Uterus (tissue), 3 donors: ENCODE measurements at regions not wholly inside any gene's neighbourhood (a gene's known extent, or its start where the extent isn't known, plus 50 kb on each side); places are given as distances from the start of the nearest gene placed in this dataset.

ENCODE experiments used
- DNase-seq, 2 donors: peaks; one replicate each; pipeline ENCODE4 v3.0.0-alpha.2; 2019 to 2020
- H3K27ac ChIP-seq, 2 donors: fragments of 200-600 bp; sonication (generic); 1 replicate in 1 of 2; 2 replicates in 1 of 2; pipeline ENCODE4 v1.5.1; 2016 to 2018
- H3K27me3 ChIP-seq, 2 donors: fragments of 200-600 bp; sonication (generic); one replicate each; pipeline ENCODE4 v1.5.1; 2018 to 2019; ENCODE audit warnings: control low read depth in 1 of 2
- H3K36me3 ChIP-seq, 2 donors: fragments of 200-600 bp; sonication (generic); one replicate each; pipeline ENCODE4 v1.5.1; 2019; ENCODE audit warnings: control low read depth in 1 of 2
- H3K4me1 ChIP-seq, 2 donors: fragments of 200-600 bp; sonication (generic); one replicate each; pipeline ENCODE4 v1.5.1; 2018 to 2019; ENCODE audit warnings: control low read depth in 1 of 2
- H3K4me3 ChIP-seq, 2 donors: fragments of 200-600 bp; sonication (generic); 1 replicate in 1 of 2; 2 replicates in 1 of 2; pipeline ENCODE4 v1.5.1; 2018 to 2019; ENCODE audit warnings: mild to moderate bottlenecking in 1 of 2
- H3K9me3 ChIP-seq, 2 donors: fragments of 200-600 bp; sonication (generic); one replicate each; pipeline ENCODE4 v1.5.1; 2019; ENCODE audit warnings: control low read depth in 1 of 2
- POLR2A ChIP-seq, 2 donors: fragments of 450-650 bp; IDR thresholded peaks; one replicate each; pipeline ENCODE4 v1.6.1; 2016; ENCODE audit warnings: antibody characterized with exemption in 2 of 2, mild to moderate bottlenecking in 1 of 2, moderate library complexity in 1 of 2
- intact Hi-C: fragments of 100-400 bp; cut with DNase I; formaldehyde crosslinking; loops from one replicate; pipeline ENCODE4 v1.15.1; 2023; ENCODE audit warnings: low total_unique reads
- TF ChIP-seq, protein P1 (sequence below), 4 experiments: fragments of 200-600 bp in 2 of 4; fragments of 450-650 bp in 2 of 4; sonication (generic) in 2 of 4; IDR thresholded peaks; one replicate each; pipeline ENCODE4 v1.5.1; 2016 to 2019; ENCODE audit warnings: antibody characterized with exemption in 4 of 4, mild to moderate bottlenecking in 2 of 4, moderate library complexity in 1 of 4
- donor health status: DM: yes; HTN: yes; CAD: no.

DNA sequence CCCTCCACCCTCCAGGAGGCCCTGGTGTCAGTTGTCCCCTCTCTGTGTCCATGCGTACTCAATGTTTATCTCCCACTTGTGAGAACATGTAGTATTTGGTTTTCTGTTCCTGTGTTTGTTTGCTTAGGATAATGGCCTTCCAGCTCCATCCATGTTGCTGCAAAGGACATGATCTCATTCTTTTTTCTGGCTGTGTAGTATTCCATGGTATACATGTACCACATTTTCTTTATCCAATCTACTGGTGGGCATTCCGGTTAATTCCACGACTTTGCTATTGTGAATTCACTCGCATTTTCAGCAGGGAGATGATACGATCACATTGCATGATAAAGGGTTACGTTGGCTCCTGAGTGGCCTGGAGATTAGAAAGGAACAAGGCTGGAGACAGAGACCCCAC is 286.2 kb downstream of the FOXL1 start:
- Histone ChIP-seq H3K9me3 (no peaks in the 10 kb centered on the region), H3K4me3 (no peak overlapping the region), H3K27ac (no peak overlapping the region), H3K27me3 (no peaks in the 10 kb centered on the region), H3K36me3 (no peaks in the 10 kb centered on the region), H3K4me1 (no peaks in the 10 kb centered on the region)
- DNase-seq: no peak
- TF ChIP-seq, protein P1, sequence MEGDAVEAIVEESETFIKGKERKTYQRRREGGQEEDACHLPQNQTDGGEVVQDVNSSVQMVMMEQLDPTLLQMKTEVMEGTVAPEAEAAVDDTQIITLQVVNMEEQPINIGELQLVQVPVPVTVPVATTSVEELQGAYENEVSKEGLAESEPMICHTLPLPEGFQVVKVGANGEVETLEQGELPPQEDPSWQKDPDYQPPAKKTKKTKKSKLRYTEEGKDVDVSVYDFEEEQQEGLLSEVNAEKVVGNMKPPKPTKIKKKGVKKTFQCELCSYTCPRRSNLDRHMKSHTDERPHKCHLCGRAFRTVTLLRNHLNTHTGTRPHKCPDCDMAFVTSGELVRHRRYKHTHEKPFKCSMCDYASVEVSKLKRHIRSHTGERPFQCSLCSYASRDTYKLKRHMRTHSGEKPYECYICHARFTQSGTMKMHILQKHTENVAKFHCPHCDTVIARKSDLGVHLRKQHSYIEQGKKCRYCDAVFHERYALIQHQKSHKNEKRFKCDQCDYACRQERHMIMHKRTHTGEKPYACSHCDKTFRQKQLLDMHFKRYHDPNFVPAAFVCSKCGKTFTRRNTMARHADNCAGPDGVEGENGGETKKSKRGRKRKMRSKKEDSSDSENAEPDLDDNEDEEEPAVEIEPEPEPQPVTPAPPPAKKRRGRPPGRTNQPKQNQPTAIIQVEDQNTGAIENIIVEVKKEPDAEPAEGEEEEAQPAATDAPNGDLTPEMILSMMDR (IDR thresholded peaks at IDR 0.05): no peak
- TF ChIP-seq POLR2A (IDR thresholded peaks at IDR 0.05): no peak
- intact Hi-C loops: no loop called here

DNA sequence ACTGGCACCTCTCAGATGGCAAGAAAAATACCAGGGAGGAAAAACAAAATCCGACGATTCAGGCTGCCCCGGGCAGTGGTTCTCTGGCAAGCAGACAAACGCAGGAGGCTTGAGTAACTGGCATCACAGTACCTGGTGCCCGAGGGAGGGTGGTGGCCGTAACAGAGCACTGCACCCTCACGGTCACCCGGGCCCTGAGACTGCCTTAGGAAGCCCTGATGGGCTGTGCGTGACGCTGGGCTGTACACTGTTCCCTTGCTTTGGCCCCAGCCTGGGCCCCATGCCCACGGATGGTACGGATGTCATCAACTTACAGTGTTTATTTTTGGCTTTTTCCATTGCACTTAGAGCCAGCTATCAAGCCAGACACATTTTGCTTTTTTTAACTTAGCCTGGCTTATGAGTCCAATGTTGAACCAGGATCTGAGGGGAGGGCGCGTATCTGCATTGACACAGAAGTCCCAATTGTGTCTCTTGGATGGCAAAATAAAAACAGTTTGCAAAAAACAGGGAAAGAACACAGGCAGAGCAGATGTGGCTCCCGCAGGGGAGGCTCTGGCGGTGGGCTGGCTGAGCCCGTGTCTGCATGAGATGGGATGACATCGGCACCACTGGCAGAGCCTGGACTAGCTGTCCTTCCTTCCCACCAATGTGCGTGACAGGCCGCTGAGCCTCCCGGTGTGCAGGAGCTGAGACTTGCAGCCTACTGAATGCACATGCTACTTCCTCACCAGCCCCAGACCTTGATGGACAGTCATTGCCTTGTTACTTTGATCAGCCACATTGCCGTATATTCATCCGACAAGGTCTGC is 287.7 kb downstream of the FOXL1 start:
- no peaks in the 10 kb centered on the region for H3K36me3 ChIP-seq
- DNase-seq: no peak

DNA sequence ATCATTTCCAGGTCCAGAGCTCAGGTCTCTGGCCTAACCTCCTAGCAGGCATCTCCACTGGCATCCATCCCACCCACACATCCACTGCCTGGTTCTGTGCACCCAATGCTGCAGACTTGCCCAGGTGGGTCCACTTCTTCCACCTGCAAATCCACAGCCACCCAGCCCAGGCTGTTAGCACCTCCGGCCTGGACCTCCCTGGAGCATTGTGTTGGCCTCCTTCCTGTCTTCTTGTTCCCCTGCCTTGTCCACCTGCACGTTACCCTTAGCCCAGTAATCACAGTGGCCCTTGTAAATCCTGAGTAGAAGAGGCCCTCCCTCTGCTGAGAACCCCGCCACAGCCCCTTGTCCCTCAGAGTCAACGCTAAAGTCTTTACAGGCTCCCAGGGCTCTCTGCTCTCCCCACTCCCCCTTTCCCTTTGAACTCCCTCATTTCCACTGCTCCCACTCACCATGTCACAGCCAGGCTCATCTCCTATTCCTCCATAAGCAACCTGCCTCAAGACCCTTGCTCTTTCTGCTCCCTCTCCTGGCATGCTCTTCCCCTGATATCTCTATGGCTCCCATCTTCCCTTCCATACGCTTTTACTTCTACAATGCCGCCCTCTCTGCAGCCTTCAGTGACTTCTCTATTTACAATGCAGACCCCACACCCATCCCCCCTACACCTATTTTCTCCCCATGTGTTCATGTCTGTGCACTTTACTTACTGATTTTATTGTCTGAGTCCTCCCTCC is 288.8 kb downstream of the FOXL1 start:
- H3K36me3 ChIP-seq: no peaks in the 10 kb centered on the region
- no peak overlapping the region for H3K27ac ChIP-seq
- H3K4me3 ChIP-seq: no peak overlapping the region
- H3K9me3 ChIP-seq: no peaks in the 10 kb centered on the region
- DNase-seq: no peak
- H3K4me1 ChIP-seq: no peaks in the 10 kb centered on the region
- intact Hi-C loops: no loop called here
- TF ChIP-seq POLR2A (IDR thresholded peaks at IDR 0.05): no peak
- TF ChIP-seq, protein P1 (IDR thresholded peaks at IDR 0.05): no peak
- H3K27me3 ChIP-seq: no peaks in the 10 kb centered on the region

More for the DNA sequence above, 287.7 kb downstream of the FOXL1 start:
- H3K4me1 ChIP-seq: no peaks in the 10 kb centered on the region
- no peaks in the 10 kb centered on the region for H3K9me3 ChIP-seq
- intact Hi-C loops: no loop called here
- TF ChIP-seq, protein P1 (IDR thresholded peaks at IDR 0.05): no peak
- no peak for TF ChIP-seq POLR2A (IDR thresholded peaks at IDR 0.05)
- H3K27ac ChIP-seq: no peak overlapping the region
- no peak overlapping the region for H3K4me3 ChIP-seq
- no peaks in the 10 kb centered on the region for H3K27me3 ChIP-seq

DNA sequence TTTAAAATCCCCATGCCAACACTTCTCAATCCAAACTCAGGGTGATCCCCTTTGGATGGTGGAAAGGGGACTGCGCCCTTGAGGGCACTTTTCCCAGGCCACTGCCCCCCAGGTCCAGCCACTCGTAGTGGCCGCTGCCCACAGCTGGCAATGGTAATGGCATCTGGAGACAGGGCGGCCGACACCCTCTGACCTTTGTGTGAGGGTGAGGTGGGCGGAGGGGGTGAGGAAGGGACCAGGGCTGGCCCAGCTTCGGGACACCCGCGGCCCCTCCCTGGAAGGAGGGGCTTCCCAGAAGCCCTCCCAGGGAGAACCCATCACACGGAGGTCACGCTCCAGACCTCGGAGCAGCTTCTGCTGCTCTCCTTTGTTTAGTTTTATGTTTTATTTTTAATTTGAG is 289.7 kb downstream of the FOXL1 start:
- DNase-seq: no peak
- Histone ChIP-seq H3K27ac (no peak overlapping the region), H3K4me3 (no peak overlapping the region), H3K36me3 (no peaks in the 10 kb centered on the region), H3K27me3 (peaks cover 0 to 3% of the 10 kb centered on the region in 2 donors), H3K4me1 (no peaks in the 10 kb centered on the region), H3K9me3 (no peaks in the 10 kb centered on the region)
- intact Hi-C loops: no loop called here
- TF ChIP-seq POLR2A (IDR thresholded peaks at IDR 0.05): no peak
- TF ChIP-seq, protein P1 (IDR thresholded peaks at IDR 0.05): no peak

DNA sequence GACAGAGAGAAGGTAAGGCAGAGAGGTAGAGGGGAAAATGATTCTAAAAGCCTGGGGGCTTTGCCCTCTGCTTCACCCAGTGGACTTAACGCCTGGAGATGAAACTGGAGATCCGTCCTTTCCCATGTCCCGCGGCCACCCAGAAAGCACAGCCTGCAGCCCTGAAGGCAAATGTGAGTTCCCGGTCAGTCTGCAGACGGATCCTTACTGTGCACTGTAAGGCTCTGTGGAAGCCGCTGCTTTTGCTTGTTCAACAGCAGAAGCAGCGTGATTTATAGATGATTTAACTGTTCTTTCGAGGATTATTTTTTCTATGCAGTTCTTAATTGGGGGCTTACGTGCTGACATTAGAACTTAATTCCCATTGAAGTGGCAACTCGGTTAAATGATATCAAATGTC is 290.4 kb downstream of the FOXL1 start:
- no peak overlapping the region for H3K4me3 ChIP-seq
- intact Hi-C loops: no loop called here
- peaks cover 0 to 5% of the 10 kb centered on the region in 2 donors for H3K27me3 ChIP-seq
- TF ChIP-seq POLR2A (IDR thresholded peaks at IDR 0.05): no peak
- no peak for DNase-seq
- H3K9me3 ChIP-seq: no peaks in the 10 kb centered on the region
- no peak overlapping the region for H3K27ac ChIP-seq
- no peaks in the 10 kb centered on the region for H3K4me1 ChIP-seq
- H3K36me3 ChIP-seq: no peaks in the 10 kb centered on the region
